HG02884 (cell line): ENCODE measurements at regions not wholly inside any gene's neighbourhood (a gene's known extent, or its start where the extent isn't known, plus 50 kb on each side); places are given as distances from the start of the nearest gene placed in this dataset.

Experiments used
- ATAC-seq: cut with Tn5 transposase; IDR thresholded peaks from one replicate; pipeline ENCODE4 v1.9.1; 2021; ENCODE audit warnings: mild to moderate bottlenecking, moderate library complexity; ENCODE audit not compliant: unreplicated experiment

GRCh38 chr17:79506150-79506870 lies 104.5 kb downstream of the RBFOX3 start:
- ATAC-seq = no peak

DNA sequence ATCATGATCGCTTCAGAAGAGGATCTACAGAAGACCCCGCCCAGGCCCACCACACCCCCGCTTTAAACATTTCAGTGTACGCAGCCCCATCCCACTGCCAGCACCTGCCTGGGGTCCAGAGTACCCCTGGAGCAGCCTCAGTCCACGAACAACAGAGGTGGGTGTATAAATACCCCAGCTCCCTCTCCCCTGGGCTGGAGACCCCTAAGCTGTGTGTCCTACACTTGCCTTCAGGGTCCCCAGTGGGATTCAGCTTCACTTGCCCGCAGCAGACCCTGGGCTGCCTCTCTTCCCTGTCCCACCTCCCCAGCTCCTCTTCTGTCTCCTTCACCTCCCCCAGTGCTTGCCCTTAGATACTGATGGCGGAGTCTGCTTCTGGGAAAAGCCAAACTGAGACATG lies 105.7 kb downstream of the RBFOX3 start:
- no peak for ATAC-seq

GRCh38 chr17:79504181-79504605 lies 106.7 kb downstream of the RBFOX3 start:
- ATAC-seq = no peak

GRCh38 chr17:79503126-79503839 lies 107.6 kb downstream of the RBFOX3 start:
- no peak for ATAC-seq

- ATAC-seq = no peak
These were observed 108.9 kb downstream of the RBFOX3 start for GRCh38 chr17:79501910-79502309.

DNA sequence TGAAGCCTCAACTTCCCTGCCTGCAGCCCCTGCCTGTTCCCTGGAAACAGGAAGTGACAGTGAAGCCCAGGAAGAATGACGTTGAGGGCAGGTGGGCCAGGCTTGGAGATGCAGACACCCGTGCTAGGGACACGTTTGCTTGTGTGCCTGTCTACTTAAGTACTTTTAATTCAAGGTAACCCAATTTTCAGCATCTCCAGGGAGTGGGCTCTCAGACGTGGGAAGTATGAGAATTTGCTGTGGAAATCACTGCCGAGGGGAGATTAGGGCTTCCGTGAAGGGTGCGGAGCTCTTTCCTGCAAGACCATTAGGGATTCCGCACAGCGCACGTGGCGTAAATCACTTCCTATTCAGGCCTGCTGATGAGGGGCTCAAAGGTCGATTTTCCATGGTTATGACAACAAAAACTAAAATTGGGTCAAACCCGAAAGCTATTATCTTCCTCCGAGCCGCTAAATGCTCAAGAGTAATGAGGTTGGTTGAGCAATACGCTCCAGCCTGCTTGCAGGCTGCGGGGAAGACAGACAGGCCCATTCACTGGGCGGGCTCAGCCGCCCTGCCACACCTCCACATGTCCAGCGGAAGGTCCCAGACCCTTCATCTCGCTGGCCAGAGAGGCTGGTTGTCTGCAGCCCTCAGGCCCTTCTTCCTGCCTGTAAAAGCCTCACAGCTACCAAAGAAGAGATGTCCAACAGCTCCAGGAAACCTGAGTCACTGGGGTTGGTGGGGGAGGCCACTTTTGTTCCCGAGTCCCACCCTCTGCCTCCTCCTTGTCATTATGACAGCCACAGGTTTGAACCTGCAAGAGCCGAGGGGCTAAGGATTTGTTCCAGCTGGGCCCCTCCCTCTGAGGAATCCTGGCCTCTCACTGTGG lies 109.9 kb downstream of the RBFOX3 start:
- ATAC-seq = no peak

- ATAC-seq = no peak
These were observed 112.0 kb downstream of the RBFOX3 start for GRCh38 chr17:79498854-79499253.

DNA sequence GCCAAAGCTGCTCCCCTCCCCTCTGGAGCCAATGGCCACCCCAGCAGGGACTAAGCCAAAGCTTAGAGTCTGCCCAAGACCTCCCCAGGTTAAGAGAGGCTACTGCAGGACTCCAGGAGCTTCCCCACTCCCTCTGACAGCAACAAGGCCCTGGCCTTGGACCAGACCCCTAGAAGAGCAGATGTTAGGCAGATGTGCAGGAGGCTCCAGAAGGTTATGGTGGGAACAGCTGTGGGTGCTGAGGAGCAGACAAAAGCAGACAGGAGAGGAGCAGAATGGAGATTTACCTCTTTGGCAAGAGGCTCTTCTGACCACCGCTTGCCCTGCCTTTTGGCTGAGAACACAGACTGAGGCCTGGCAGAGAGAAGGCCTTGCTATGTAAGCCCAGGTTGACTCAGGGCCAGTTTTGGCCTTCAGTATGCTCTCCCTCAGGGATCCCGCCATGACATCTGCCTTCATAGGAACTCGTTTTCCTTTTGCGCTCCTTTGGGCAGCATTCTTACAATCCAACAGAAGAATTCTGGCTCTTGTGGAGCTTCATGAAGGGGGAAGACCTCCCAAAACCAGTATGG lies 113.0 kb downstream of the RBFOX3 start:
- ATAC-seq = no peak

DNA sequence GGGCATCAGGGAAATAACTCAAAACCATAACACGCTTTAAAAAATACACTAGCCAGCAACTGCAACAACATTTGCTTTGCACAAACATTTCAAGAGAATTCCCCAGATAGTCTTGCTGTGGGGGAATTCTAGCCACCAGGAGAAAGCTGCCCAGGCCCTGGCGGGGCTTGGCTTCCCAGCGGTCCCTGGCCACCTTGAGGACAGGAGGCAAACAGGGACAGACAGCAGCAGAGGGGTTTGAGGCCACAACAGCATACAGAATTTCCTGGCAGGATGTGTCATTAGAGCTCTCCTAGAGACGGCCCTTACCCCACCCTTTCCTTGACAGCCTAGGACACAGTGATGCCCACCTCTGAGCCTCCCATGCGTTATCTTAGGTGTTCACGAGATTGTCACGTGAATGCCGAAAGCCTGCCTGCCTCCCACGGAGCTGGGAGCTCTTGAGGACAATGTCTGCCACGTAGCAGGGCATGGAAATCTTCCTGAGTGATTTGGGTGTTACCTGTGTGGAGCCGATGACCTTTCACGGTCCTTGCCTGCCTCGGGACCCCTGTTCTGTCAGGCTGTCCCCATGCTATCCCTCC lies 114.3 kb downstream of the RBFOX3 start:
- ATAC-seq = no peak

DNA sequence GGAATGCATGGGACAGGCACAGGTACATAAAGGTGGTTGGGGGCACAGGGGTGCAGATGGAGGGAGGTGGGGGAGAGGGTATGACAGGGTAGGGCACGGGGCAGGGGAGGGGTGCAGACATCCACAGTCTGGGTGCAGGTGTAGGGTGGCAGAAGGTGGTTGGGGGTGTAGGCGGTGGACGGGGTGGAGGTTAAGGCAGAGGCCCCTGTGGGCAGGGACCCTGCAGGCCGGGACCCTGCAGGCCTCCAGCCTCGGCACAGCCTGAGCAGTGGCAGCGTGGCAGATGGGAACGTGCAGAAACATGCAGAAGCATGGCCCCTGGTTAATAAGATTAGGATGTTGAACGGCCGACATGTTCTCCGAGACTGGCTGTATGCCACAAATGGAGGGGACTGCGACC lies 115.2 kb downstream of the RBFOX3 start:
- ATAC-seq = no peak

DNA sequence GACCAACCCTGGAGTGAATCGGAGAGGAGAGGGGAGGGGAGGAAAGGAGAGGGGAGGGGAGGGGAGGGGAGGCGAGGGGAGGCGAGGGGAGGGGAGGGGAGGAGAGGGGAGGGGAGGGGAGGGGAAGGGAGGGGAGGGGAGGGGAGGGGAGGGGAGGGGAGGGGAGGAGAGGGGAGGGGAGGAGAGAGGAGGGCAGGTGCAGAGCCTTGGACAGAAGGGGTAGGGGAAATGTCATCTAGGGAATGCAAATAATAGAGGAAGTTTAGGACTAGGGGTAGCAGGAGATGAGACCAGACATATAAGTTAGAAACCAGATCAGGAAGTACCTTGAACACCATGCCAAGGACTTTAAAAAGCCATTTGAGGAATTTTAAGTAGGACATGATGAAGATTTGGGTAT lies 119.8 kb downstream of the RBFOX3 start:
- ATAC-seq = no peak

DNA sequence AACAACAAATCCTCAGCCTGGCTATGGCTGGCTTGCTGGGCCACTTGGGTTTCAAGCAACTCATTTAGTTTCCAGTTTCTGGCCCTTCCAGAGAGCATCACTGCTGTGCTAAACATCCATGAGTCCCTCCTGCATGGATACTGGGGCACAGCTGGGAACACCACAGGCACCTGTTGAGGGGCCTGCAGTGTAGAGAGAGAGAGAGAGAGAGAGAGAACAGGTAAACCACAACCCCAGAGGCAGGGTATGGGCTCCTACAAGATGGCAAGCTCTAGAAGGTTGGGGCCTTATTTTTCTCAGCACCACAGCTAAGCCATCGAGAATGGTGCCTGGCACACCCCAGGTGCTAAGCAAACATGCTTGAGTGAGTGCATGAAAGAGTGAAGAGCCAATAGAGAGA lies 120.3 kb downstream of the RBFOX3 start:
- ATAC-seq = no peak

DNA sequence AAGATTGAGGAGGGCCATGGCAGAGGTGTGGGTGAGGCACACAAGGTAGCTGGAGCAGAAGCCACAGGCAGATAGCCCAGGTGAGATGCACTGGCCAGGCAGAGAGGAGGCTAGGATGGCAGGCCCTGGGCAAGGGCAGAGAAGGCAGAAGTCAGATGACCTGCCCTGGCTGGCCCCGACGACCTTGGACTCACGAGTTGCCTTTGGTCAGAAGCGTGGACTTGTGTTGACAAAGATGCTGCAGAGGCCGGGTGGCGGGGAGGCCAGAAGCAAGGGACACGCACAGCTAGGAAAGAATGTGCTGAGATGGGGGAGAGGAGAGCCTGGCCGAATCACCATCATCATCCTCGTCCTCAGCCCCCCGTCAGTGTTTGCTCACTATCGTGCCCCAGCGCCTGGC lies 123.7 kb downstream of the RBFOX3 start:
- no peak for ATAC-seq

- ATAC-seq = no peak
These were observed 124.9 kb downstream of the RBFOX3 start for GRCh38 chr17:79485991-79486390.

GRCh38 chr17:79485419-79485985 lies 125.3 kb downstream of the RBFOX3 start:
- ATAC-seq = no peak

GRCh38 chr17:79484600-79485418 lies 126.0 kb downstream of the RBFOX3 start:
- no peak for ATAC-seq

DNA sequence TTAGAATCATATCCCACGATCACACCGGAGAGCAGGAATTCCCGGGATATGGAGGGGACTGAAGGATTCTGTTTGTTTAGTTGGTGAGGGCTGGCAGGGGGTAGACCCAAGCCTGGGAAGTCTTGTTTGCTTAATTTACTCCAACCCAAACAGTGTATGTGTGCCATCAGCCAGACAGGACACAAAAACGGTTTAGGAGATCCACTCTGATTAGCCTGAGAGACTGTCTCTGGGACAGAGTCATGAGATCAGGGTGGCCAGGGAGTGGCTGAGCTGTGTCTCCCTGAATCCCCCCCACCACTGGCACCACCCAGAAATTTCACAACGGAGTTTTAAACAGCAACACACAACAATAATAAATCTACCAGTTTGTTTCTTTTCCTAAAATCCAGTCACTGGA lies 127.0 kb downstream of the RBFOX3 start:
- ATAC-seq = no peak

- ATAC-seq = no peak
These were observed 127.9 kb downstream of the RBFOX3 start for GRCh38 chr17:79482727-79483521.

DNA sequence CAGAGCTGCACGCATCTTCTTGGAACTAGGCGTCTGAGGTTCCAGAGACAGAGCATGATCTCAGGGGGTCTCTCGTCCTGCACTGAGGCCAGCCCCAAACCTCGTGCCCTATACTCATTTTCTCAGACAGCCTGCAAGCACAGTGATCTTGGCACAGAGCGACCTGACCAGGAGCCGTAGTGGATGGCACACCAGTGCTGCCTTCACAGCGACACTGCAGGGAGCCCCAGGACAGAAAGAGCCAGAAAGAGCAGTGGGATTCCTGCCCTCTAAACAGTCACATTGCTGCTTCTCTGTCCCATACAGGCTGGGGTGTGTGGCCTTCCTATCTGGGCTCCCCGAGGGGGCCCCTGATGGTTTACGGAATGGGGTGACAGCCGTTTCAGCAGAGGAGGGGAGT lies 131.0 kb downstream of the RBFOX3 start:
- no peak for ATAC-seq
